ENCODE measurements at regions not wholly inside any gene's neighbourhood (a gene's known extent, or its start where the extent isn't known, plus 50 kb on each side); places are given as distances from the start of the nearest gene placed in this dataset.
"Not testable (repeated sequence)": the region's sequence is repeated elsewhere in the genome, so short reads cannot be mapped to it uniquely, and the experiment has no call there.

DNA sequence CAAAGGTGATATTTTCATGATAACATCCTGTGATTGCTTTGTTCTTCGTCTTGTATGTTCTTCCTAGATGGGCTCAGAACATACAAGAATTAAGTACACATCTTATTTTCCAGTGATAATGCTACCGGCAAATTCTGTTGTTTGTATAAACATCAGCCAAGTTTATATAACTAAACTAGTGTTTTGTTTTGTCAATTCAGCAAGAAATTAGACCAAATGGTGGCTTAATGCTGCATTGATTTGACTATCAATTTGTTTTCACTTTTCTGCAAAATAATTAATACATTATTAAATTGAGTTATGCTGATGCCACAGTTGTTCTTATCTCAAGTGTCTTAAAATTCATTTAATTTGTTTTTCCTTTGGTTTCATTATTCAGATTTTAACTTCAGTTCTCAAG is 177.7 kb downstream of the OR4F29 start:
- DNase-seq (ENCODE audit: low read depth): not testable (repeated sequence)

- DNase-seq (ENCODE audit: low read depth): peak; percentile 66
Measured at GRCh38 chr1:267815-268214, 183.7 kb downstream of the OR4F29 start.
